Upper lobe of left lung (tissue), 4 donors: ENCODE measurements at regions not wholly inside any gene's neighbourhood (a gene's known extent, or its start where the extent isn't known, plus 50 kb on each side); places are given as distances from the start of the nearest gene placed in this dataset.

Experiments used
- EP300 ChIP-seq, 4 donors: sonication (generic); formaldehyde crosslinking; IDR thresholded peaks; one replicate each; pipeline ENCODE4 v1.5.1; 2017; ENCODE audit warnings: antibody characterized with exemption in 4 of 4, control low read depth in 2 of 4
- TF ChIP-seq, protein P1 (sequence below), 6 experiments: fragments of 450-650 bp in 4 of 6; fragments of 200-600 bp in 2 of 6; sonication (generic) in 2 of 6; IDR thresholded peaks; one replicate each; pipeline ENCODE4 v1.5.1; 2016 to 2019; ENCODE audit warnings: antibody characterized with exemption in 6 of 6

DNA sequence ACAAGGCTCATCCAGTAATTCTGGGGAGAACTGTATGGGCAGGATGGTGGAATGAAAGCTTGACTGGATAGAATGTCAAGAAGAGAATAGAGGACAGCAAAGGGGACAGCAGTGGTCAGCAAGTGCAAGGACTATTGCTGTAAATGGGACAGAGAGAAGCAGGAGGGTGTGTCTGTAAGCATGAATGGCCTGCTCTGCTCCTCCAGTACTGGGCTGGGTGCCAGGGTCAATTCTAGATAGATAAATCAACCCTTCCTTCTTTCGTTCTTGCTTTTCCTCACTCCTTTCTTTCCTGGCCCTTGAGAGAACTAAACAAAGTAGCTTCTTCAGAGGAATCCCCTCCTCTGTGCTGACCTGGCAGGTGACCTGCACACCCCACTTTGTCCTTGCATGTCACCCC, 1019.2 kb downstream of the BCL11B start:
- TF ChIP-seq, protein P1, sequence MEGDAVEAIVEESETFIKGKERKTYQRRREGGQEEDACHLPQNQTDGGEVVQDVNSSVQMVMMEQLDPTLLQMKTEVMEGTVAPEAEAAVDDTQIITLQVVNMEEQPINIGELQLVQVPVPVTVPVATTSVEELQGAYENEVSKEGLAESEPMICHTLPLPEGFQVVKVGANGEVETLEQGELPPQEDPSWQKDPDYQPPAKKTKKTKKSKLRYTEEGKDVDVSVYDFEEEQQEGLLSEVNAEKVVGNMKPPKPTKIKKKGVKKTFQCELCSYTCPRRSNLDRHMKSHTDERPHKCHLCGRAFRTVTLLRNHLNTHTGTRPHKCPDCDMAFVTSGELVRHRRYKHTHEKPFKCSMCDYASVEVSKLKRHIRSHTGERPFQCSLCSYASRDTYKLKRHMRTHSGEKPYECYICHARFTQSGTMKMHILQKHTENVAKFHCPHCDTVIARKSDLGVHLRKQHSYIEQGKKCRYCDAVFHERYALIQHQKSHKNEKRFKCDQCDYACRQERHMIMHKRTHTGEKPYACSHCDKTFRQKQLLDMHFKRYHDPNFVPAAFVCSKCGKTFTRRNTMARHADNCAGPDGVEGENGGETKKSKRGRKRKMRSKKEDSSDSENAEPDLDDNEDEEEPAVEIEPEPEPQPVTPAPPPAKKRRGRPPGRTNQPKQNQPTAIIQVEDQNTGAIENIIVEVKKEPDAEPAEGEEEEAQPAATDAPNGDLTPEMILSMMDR (IDR thresholded peaks at IDR 0.05), result no peak
- TF ChIP-seq EP300 (IDR thresholded peaks at IDR 0.05), result no peak
